Duodenal mucosa (tissue), 2 donors: ENCODE measurements at regions not wholly inside any gene's neighbourhood (a gene's known extent, or its start where the extent isn't known, plus 50 kb on each side); places are given as distances from the start of the nearest gene placed in this dataset.

Experiments
- H3K27ac ChIP-seq: one replicate; pipeline ENCODE4 v1.7.0; 2013; ENCODE audit warnings: low read depth, low read length
- H3K27me3 ChIP-seq, 2 donors: one replicate each; pipeline ENCODE4 v1.7.0; 2013; ENCODE audit warnings: low read length in 2 of 2, control low read depth in 1 of 2; ENCODE audit not compliant: insufficient read depth in 2 of 2, control insufficient read depth in 1 of 2
- H3K36me3 ChIP-seq, 2 donors: one replicate each; pipeline ENCODE4 v1.7.0; 2013; ENCODE audit warnings: low read length in 2 of 2, control low read depth in 1 of 2; ENCODE audit not compliant: insufficient read depth in 2 of 2, control insufficient read depth in 1 of 2
- H3K4me1 ChIP-seq, 2 donors: one replicate each; pipeline ENCODE4 v1.7.0; 2013; ENCODE audit warnings: low read length in 2 of 2, control low read depth in 1 of 2; ENCODE audit not compliant: insufficient read depth in 2 of 2, control insufficient read depth in 1 of 2
- H3K4me3 ChIP-seq, 2 donors: one replicate each; pipeline ENCODE4 v1.7.0; 2013; ENCODE audit warnings: low read length in 2 of 2, low read depth in 1 of 2
- H3K9ac ChIP-seq, 2 donors: one replicate each; pipeline ENCODE4 v1.7.0; 2013; ENCODE audit warnings: low read length in 2 of 2, low read depth in 1 of 2
- H3K9me3 ChIP-seq, 2 donors: one replicate each; pipeline ENCODE4 v1.7.0; 2013; ENCODE audit warnings: low read length in 2 of 2, control low read depth in 1 of 2; ENCODE audit not compliant: control insufficient read depth in 1 of 2

- Histone ChIP-seq H3K36me3 (no peaks in the 10 kb centered on the region), H3K27ac (no peak overlapping the region), H3K4me3 (no peak overlapping the region), H3K9me3 (no peaks in the 10 kb centered on the region), H3K4me1 (no peaks in the 10 kb centered on the region), H3K9ac (no peak overlapping the region), H3K27me3 (no peaks in the 10 kb centered on the region)
Measured at GRCh38 chr2:56464613-56465012, 280.8 kb downstream of the CCDC85A start.

- H3K36me3 ChIP-seq = no peaks in the 10 kb centered on the region
- no peak overlapping the region for H3K9ac ChIP-seq
- no peaks in the 10 kb centered on the region for H3K27me3 ChIP-seq
- no peaks in the 10 kb centered on the region for H3K4me1 ChIP-seq
- H3K4me3 ChIP-seq = no peak overlapping the region
- H3K27ac ChIP-seq = no peak overlapping the region
- no peaks in the 10 kb centered on the region for H3K9me3 ChIP-seq
Measured at GRCh38 chr2:56465491-56465890, 281.7 kb downstream of the CCDC85A start.

GRCh38 chr2:56473524-56473923 lies 289.7 kb downstream of the CCDC85A start:
- H3K36me3 ChIP-seq = no peaks in the 10 kb centered on the region
- no peaks in the 10 kb centered on the region for H3K9me3 ChIP-seq
- no peak overlapping the region for H3K27ac ChIP-seq
- H3K4me1 ChIP-seq = no peaks in the 10 kb centered on the region
- H3K4me3 ChIP-seq = no peak overlapping the region
- no peaks in the 10 kb centered on the region for H3K27me3 ChIP-seq
- H3K9ac ChIP-seq = no peak overlapping the region

GRCh38 chr2:56474412-56475158 lies 290.8 kb downstream of the CCDC85A start:
- Histone ChIP-seq H3K4me1 (no peaks in the 10 kb centered on the region), H3K9ac (no peak overlapping the region), H3K36me3 (no peaks in the 10 kb centered on the region), H3K4me3 (no peak overlapping the region), H3K27ac (no peak overlapping the region), H3K9me3 (no peaks in the 10 kb centered on the region), H3K27me3 (no peaks in the 10 kb centered on the region)

- Histone ChIP-seq H3K27ac (no peak overlapping the region), H3K36me3 (no peaks in the 10 kb centered on the region), H3K9me3 (no peaks in the 10 kb centered on the region)
Measured at GRCh38 chr2:56475191-56475590, 291.4 kb downstream of the CCDC85A start.

GRCh38 chr2:56476509-56477071 lies 292.8 kb downstream of the CCDC85A start:
- H3K27me3 ChIP-seq = no peaks in the 10 kb centered on the region
- H3K36me3 ChIP-seq = no peaks in the 10 kb centered on the region
- H3K4me3 ChIP-seq = no peak overlapping the region
- no peak overlapping the region for H3K9ac ChIP-seq
- no peaks in the 10 kb centered on the region for H3K4me1 ChIP-seq
- no peaks in the 10 kb centered on the region for H3K9me3 ChIP-seq
- no peak overlapping the region for H3K27ac ChIP-seq

More at GRCh38 chr2:56475191-56475590, 291.4 kb downstream of the CCDC85A start:
- Histone ChIP-seq H3K9ac (no peak overlapping the region), H3K4me1 (no peaks in the 10 kb centered on the region), H3K4me3 (no peak overlapping the region), H3K27me3 (no peaks in the 10 kb centered on the region)

- H3K9ac ChIP-seq = no peak overlapping the region
- H3K27ac ChIP-seq = no peak overlapping the region
- H3K27me3 ChIP-seq = no peaks in the 10 kb centered on the region
- no peaks in the 10 kb centered on the region for H3K9me3 ChIP-seq
- H3K4me1 ChIP-seq = no peaks in the 10 kb centered on the region
- no peak overlapping the region for H3K4me3 ChIP-seq
- H3K36me3 ChIP-seq = no peaks in the 10 kb centered on the region
Measured at GRCh38 chr2:56478027-56478426, 294.2 kb downstream of the CCDC85A start.

GRCh38 chr2:56483081-56483480 lies 299.3 kb downstream of the CCDC85A start:
- Histone ChIP-seq H3K27ac (no peak overlapping the region), H3K9ac (no peak overlapping the region), H3K9me3 (no peaks in the 10 kb centered on the region), H3K36me3 (no peaks in the 10 kb centered on the region), H3K27me3 (no peaks in the 10 kb centered on the region), H3K4me3 (no peak overlapping the region), H3K4me1 (no peaks in the 10 kb centered on the region)

GRCh38 chr2:56484906-56485305 lies 301.1 kb downstream of the CCDC85A start:
- H3K36me3 ChIP-seq = no peaks in the 10 kb centered on the region
- no peaks in the 10 kb centered on the region for H3K9me3 ChIP-seq
- H3K27me3 ChIP-seq = no peaks in the 10 kb centered on the region
- H3K4me3 ChIP-seq = no peak overlapping the region
- no peak overlapping the region for H3K27ac ChIP-seq
- no peaks in the 10 kb centered on the region for H3K4me1 ChIP-seq
- no peak overlapping the region for H3K9ac ChIP-seq

GRCh38 chr2:56500317-56500716 lies 316.5 kb downstream of the CCDC85A start:
- no peak overlapping the region for H3K27ac ChIP-seq
- H3K27me3 ChIP-seq = no peaks in the 10 kb centered on the region
- no peaks in the 10 kb centered on the region for H3K4me1 ChIP-seq
- H3K9me3 ChIP-seq = no peaks in the 10 kb centered on the region
- H3K36me3 ChIP-seq = no peaks in the 10 kb centered on the region
- no peak overlapping the region for H3K9ac ChIP-seq
- no peak overlapping the region for H3K4me3 ChIP-seq
